GM19240 (cell line): ENCODE measurements at regions not wholly inside any gene's neighbourhood (a gene's known extent, or its start where the extent isn't known, plus 50 kb on each side); places are given as distances from the start of the nearest gene placed in this dataset.
"Not testable (repeated sequence)": the region's sequence is repeated elsewhere in the genome, so short reads cannot be mapped to it uniquely, and the experiment has no call there.

ENCODE experiments used
- DNase-seq: peaks from one replicate; pipeline ENCODE4 v3.0.0; 2011; ENCODE audit warnings: low spot score; ENCODE audit not compliant: insufficient read length

DNA sequence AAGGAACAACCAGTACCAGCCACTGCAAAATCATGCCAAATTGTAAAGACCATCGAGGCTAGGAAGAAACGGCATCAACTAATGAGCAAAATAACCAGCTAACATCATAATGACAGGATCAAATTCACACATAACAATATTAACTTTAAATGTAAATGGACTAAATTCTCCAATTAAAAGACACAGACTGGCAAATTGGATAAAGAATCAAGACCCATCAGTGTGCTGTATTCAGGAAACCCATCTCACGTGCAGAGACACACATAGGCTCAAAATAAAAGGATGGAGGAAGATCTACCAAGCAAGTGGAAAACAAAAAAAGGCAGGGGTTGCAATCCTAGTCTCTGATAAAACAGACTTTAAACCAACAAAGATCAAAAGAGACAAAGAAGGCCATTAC, 97.6 kb downstream of the GPX5 start:
- not testable (repeated sequence) for DNase-seq

DNA sequence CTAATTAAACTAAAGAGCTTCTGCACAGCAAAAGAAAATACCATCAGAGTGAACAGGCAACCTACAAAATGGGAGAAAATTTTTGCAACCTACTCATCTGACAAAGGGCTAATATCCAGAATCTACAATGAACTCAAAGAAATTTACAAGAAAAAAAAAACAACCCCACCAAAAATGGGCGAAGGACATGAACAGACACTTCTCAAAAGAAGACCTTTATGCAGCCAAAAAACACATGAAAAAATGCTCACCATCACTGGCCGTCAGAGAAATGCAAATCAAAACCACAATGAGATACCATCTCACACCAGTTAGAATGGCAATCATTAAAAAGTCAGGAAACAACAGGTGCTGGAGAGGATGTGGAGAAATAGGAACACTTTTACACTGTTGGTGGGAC, 100.7 kb downstream of the GPX5 start:
- not testable (repeated sequence) for DNase-seq

DNA sequence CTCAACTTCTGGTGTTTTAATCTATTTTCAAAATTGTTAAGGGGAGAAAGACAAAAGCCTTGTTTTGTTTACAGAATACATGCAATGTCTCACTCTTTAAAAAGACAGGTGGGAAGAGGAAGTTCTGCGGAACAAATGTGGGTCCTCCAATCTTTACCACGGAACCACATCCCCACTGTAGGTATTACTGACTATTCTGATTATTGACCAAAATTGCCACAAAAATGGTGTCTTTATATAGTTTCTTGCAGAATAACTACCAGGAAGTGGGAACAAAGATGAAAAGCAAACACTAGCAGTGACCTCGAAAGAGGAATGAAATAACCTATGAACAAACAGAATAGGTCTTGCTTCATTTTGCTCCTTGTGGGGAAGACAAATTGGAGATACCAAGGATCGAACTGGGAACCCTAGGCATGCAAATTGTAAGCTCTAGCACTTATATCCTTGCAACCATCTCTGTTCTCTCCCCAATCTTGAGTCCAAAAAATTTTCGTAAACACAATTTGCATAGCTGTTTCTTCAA, 106.7 kb downstream of the GPX5 start:
- DNase-seq = no peak

DNA sequence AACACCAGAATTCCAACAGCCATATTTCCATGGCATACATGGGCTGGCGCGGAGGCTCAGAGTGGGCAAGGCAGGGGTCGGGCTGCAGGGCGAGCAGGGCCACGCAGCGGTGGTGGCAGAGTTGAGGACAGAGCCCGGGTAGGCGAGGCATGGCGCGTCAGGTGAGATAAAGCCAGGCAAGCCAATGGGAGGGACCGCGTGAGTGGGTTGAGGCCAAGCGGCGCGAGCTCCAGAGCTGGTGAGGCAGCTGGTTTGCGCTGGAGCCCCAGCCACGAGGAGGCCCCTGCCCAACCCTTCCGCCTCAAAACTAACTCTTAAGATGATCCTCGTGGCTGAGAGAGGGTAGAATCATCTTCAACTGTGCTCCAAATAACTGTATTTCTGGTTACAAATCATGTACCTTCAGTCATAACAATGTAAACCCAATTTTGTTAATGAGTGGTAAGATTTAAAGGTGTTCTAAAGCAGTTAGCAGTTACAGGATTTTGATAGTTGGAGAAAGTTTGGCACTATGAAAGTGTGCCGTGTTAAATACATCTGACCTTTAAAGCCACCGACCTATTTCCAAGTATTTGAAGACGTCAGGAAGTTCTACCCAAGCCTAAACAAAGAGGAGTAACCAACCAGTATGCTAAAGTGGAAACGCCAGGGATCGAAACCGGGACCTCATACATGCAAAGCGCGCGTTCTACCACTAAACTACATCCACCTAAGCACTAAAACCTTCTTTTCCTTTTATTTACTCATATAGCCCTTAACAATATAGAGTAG, 107.9 kb downstream of the GPX5 start:
- DNase-seq = no peak

DNA sequence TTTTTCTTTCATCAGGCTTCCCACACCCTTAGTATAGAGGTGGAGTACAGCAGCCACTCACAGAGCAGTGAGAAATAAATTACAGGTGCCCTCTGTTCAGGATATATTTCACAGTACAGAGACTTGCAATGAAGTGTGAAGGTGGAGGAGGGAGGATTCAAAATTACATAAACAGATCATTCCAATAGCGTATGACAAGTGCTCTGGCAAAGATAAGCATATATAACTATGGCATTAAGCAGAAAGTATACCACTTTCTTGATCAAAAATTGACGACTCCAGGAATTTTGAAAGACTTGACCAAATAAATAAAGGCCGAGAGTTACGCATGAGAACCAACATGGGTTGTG, 108.7 kb downstream of the GPX5 start:
- no peak for DNase-seq

DNA sequence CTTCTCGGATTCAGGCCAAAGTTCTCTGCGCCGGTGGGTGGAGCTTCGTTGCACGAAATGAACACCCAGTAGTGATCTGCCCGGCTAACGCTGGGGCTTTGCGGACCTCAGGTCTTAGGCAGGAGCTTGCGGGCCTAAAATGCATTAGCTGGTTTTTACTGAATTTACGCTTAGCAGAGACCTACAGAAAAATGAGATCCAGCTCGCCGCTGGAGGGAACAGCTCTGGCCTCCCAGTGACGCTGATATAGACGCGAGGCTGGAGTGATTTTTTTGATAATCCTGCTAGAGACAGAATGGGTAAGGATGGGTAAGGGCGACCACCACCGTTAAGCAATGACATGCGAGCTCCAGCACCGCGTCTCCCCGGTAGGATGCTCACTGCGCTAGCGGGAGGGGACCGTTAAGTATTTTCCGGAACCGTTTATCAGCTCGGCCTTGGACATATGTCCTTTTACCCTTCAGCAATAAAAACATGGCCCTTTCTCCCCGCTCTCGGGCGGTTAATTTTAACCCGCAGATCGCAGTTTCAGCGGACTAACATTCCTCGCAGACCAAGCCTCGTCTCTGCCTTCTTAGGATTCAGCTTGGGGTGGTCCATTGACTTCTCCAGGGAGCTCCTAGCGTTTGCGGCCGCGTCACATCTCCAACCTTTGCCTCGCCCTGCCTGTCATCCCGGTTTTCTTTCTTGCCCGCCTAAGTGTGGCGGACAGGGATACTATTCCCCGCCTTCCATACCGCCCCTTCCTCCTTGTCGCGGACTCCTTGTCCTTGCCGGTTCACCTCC, 109.3 kb downstream of the GPX5 start:
- DNase-seq = no peak

DNA sequence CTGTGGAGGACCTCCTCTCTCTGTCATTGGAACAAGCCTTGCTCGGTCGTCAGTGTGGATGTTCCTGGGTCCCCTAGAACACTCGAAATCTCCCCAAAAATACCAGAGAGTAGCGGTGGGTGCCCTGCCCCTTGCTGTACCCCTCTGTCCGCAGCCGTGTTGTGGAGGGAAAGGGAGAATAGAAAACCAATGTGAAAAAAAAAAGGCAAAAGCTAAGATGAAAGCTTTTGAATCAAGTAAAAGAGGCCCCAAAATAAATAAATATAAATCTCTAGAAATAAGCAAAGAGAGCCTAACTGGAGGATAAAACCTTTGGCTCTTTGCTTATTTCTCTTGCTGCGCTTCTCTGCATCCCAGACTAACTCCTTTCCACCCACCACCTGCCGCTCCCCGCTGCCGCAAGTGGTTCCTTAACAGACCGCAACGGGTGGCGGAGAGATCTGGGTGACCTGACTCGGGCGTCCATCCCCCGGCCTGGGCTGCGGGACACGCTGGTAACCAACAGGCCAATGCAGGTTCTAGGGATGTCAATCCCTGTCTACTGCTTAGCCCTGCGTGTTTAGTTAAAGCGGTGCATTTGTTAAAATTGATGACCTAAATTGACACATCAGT, 110.0 kb downstream of the GPX5 start:
- DNase-seq = no peak

DNA sequence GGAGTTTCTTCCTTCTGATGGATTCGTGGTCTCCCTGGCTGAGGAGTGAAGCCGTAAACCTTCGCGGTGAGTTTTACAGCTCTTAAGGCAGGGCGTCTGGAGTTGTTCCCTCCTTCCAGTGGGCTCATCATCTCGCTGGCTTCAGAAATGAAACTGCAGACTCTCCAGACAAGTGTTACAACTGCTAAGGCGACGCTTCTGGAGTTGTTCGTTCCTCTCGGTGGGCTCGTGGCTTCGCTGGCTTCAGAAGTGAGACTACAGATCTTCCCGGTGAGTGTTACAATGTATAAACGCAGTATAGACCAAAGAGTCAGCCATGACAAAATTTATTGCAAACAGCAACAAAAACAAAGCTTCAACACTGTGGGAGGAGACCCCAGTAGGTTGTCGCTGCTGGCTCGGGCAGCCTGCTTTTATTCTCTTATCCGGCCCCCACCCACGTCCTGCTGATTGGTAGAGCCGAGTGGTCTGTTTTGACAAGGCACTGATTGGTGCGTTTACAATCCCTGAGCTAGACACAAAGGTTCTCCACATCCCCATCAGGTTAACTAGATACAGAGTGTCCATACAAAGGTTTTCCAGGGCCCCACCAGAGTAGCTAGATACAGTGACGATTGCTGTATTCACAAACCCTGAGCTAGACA, 113.2 kb downstream of the GPX5 start:
- DNase-seq = no peak

DNA sequence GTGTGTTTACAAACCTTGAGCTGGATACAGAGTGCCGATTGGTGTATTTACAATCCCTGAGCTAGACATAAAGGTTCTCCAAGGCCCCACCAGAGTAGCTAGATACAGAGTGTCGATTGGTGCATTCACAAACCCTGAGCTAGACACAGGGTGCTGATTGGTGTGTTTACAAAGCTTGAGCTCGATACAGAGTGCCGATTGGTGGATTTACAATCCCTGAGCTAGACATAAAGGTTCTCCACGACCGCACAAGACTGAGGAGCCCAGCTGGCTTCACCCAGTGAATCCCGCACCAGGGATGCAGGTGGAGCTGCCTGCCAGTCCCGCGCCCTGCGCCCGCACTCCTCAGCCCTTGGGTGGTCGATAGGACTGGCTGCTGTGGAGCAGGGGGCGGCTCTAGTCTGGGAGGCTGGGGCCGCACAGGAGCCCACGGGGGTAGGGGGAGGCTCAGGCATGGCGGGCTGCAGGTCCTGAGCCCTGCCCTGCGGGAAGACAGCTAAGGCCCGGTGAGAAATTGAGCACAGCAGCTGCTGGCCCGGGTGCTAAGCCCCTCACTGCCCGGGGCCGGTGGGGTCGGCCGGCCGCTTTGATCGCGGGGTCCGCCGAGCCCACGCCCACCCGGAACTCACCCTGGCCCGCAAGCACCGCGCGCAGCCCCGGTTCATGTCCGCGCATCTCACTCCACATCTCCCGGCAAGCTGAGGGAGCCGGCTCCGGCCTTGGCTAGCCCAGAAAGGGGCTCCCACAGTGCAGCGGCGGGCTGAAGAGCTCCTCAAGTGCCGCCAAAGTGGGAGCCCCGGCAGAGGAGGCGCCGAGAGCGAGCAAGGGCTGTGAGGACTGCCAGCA, 114.0 kb downstream of the GPX5 start:
- not testable (repeated sequence) for DNase-seq

DNA sequence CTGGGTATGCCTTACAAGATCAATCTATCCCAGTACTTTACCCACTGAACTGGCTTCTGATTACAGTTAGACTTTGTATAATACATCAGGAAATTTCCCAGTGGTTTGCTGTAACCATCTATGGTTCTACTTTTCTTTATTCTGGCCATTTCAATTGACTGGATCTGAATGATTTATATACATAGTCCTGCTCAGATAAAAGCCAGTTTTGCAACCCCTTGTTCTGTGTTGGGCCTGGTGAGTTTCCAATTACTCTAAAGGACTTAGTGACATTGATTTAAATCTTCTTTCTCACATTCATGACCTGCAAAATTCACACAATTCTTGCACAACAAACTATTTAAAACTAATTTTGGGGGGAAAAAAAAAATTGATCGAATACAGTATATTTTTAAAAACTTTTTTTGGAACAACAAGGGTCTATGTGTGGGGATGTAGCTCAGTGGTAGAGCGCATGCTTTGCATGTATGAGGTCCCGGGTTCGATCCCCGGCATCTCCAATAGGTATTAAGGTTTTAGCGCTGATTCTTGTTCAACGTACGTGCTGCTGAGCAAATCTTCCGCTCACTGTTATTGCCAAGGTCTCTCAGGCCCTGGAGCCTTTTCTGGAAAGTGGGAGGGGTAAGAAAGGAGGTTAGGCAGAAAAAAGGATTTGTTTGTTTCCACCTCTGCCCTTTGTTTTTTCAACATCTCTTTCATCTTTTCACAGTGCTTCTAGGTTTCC, 117.5 kb downstream of the GPX5 start:
- no peak for DNase-seq

DNA sequence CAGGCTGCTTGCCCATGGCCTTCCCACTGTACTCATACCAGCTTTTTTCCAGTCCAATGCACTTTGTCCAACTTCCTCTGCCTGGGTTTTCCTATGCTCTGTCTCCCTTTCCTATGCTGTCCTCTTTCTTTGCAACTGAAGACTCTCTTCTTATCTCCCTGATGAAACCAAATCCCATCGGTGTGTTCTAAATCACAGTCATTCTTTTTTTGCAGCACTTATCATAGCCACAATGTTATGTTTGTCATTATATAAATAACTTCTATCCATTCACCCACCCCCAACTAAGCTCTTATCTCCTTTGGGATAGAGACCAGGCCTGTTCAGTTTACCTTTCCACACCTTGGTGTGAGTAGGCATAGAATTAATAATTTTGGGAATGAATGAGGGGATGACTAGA, 121.0 kb downstream of the GPX5 start:
- DNase-seq = no peak

DNA sequence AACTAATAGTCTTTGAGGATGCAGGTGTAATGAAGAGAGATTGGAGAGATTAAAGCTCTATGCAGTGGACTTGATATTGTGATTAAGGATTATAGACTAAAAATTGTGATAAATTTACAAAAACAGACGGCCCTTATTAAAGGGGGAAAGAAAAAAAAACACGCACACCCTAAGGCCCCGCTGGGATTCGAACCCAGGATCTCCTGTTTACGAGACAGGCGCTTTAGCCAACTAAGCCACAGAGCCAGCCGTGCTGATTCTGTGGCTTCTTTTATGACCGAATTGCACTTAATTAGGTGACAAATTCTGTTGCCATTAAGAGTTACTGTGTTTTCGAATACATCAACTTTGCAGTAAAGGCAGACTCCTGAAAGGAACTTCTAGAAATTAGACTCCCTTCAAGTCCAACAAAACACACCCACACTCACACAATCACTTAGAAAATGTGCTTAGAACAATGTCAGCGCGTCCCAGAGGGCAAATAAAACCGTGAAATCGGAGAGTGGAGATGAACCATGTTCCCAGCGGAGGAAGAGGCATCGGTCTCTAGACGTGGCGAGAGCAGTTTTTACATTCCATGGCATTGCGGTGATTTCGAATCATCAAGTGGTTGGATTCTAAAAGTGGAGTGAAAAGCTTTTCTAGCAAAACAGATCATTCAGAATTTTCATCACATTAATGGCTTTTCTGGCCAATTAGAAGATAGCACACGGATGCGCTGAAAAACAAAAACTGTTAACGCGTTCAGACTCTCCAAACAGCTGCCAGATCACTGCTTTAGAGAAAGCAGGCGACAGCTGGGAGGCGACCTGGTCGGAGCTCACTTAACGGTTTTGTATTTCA, 122.6 kb downstream of the GPX5 start:
- DNase-seq = no peak

DNA sequence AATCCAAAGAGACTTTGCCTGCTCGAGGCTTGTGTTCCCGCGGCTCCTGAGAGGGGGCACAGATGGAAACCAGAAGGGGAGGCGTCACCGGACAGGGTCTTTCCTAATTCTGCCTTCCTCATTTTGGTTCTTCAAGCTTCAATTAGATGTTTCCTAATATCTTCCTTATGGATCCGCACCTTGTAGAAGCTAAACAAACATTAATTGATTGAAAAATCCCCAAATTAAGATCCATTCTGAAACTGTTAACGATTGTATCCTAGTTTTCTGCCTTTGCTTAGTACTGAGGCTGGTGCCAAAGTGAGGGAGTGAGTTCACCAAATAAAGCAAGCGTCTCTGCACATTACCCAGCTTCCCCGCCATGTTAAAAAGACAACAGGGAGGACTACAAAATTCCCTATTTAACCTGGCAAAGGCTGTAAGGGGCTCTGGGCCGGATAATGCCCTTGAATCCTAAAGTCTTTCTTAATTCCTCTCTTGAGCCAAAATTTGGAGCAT, 123.2 kb downstream of the GPX5 start:
- no peak for DNase-seq

DNA sequence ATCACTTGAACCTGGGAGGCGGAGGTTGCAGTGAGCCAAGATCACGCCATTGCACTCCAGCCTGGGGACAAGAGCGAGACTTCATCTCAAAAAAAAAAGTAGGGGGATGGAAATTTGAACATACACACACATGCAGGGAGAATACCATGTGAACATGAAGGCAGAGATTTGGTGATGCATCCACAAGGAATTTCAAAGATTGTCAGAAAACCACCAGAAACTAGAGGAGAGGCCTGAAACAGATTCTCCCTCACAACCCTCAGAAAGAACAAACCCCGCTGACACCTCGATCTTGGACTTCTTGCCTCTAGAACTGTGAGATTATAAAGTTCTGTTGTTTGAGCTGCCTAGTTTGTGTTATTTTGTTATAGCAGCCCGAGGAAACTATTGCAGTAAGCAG, 125.5 kb downstream of the GPX5 start:
- no peak for DNase-seq

DNA sequence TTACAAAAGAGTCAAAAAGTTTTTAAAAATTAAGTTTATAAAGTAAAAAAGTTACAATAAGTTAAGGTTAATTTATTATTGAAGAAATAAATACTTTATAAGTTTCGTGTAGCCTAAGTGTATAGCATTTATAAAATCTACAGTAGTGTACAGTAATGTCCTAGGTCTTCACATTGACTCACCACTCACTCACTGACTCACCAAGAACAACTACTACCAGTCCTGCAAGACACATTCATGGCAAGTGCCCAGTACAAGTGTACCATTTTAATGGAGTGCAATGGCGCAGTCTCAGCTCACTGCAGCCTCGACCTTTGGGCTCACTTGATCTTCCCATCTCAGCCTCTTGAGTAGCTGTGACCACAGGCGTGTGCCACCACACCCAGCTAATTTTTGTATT, 128.2 kb downstream of the GPX5 start:
- DNase-seq = no peak

DNA sequence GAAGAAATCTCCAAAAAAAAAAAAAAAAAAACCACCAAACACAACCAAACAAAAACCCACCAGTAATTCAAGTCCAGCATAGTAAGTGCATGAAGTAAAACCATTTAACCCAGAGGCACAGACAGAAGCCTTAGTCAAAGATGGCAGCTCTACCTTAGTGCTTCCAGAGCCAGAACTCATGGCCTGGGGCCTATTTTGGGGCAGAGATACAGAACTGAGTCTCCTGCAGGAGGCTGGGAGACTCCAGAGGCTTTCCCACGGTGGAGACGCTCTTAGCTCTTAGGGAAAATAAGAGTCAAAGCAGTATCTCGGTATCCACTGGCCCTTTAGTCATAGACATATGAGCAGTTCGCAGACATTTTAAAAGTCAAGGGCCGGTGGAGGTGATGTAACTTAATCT, 129.5 kb downstream of the GPX5 start:
- no peak for DNase-seq

DNA sequence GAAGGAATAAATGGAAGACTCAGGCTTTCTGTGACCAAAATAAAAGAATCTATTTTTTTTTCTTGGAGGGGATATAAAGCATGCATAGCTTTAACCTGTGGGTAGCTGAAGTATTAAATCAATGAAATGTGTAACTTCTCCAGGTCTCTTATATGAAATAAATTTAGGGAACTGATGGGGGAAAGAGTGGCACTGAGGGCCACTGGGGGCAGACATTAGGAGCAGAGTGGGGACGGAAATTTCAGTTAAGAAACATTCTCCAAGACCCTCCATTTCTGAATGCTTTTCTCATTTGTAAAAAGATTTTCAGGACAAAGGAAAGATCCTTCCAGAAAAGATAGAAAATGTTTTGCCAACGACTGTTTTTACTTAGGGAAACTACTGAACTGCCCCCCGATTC, 131.0 kb downstream of the GPX5 start:
- no peak for DNase-seq

DNA sequence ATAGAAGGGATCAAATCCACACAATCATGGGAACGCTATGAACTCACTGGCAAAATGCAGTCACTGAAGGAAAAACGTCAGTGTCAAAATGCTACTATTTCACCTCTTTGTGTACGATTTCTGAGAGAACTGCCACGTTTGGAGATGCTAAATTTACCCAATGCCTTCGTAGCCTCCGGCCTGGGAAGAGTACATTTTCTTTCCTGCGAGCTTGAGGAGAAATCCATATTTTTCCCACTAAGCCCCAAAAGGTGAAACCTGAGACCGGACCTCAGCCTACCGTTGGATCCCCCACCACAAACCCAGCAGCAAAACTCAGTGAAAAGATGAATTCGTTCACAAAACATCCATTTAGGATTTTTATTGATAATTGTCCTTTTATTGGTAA, 131.7 kb downstream of the GPX5 start:
- DNase-seq = no peak

DNA sequence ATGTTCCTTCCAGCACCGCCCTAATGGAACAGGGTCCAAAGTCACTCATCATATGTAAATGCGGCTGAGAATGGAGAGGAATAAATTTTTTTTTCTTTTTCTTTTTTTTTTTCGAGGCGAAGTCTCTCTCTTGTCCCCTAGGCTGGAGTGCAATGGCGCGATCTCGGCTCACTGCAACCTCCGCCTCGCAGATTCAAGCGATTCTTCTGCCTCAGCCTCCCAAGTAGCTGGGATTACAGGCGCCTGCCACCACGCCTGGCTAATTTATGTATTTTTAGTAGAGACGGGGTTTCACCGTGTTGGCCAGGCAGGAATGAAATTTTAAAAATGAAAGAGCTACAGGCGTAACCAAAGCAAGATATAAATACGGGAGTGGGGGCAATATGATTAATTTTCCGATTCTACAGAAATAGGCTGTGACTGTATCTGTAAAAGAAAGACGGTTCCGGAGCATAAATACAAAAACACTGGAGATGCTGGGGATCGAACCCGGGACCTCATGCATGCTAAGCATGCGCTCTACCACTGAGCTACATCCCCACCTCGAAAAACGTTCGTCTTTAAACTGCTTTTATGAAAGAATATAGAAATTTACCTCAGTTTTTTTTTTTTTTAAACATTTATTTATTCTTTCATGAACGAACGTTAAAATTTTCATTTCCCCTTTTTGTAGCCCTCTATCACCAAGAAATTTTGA, 132.2 kb downstream of the GPX5 start:
- peak; percentile 40 for DNase-seq
